IMR-90 (cell line): ENCODE measurements at regions not wholly inside any gene's neighbourhood (a gene's known extent, or its start where the extent isn't known, plus 50 kb on each side); places are given as distances from the start of the nearest gene placed in this dataset.

Source experiments
- ATAC-seq: fragments of 200-7000 bp; cut with Tn5 transposase; 2 replicates; pipeline ENCODE4 v1.9.1; 2020; ENCODE audit warnings: low read depth, mild to moderate bottlenecking, moderate library complexity
- BruUV-seq: library from RNA; stranded (reverse); fragments of 400-500 nt; replicated peaks from 2 replicates; lab custom pipeline; 2021; lab: Mats Ljungman, UMichigan
- CTCF ChIA-PET: fragments of 300-600 bp; formaldehyde crosslinking; extraction: SDS; loops from one replicate; lab custom pipeline; 2021; ENCODE audit warnings: antibody characterized with exemption; lab: Yijun Ruan, JAX
- POLR2A ChIA-PET: fragments of 300-600 bp; sonication (Branson Sonifier 250); formaldehyde crosslinking; loops from one replicate; lab custom pipeline; 2022; ENCODE audit warnings: antibody characterized with exemption; ENCODE audit not compliant: unreplicated experiment; lab: Charles Lee
- DNase-seq: peaks from one replicate; pipeline ENCODE4 v3.0.0; 2013
- H2AFZ ChIP-seq: replicated peaks from 2 replicates; pipeline ENCODE3; 2013; ENCODE audit warnings: low read length, mild to moderate bottlenecking; ENCODE audit not compliant: poor library complexity
- H2AK5ac ChIP-seq: 2 replicates; pipeline ENCODE4 v1.6.1; 2013; ENCODE audit warnings: low read depth, low read length, inconsistent platforms
- H2AK9ac ChIP-seq: replicated peaks from 2 replicates; pipeline ENCODE3; 2013; ENCODE audit warnings: mild to moderate bottlenecking, low read depth, low read length, moderate library complexity; ENCODE audit not compliant: poor library complexity
- H2BK120ac ChIP-seq: 2 replicates; pipeline ENCODE4 v1.6.1; 2013; ENCODE audit warnings: low read depth, low read length, inconsistent platforms
- H2BK15ac ChIP-seq: 3 replicates; pipeline ENCODE4 v1.6.1; 2013; ENCODE audit warnings: low read depth, low read length, inconsistent platforms
- H2BK20ac ChIP-seq: 2 replicates; pipeline ENCODE4 v1.6.1; 2013; ENCODE audit warnings: low read depth, mild to moderate bottlenecking, inconsistent platforms, low read length, moderate library complexity
- H2BK5ac ChIP-seq: 2 replicates; pipeline ENCODE4 v1.6.1; 2013; ENCODE audit warnings: mild to moderate bottlenecking, low read depth, low read length, inconsistent platforms; ENCODE audit not compliant: poor library complexity, severe bottlenecking
- H3K14ac ChIP-seq: replicated peaks from 2 replicates; pipeline ENCODE4 v1.6.1; 2013; ENCODE audit warnings: low read depth, low read length, inconsistent platforms
- H3K18ac ChIP-seq: 2 replicates; pipeline ENCODE4 v1.6.1; 2013; ENCODE audit warnings: low read depth, low read length, control low read depth
- H3K23ac ChIP-seq: 2 replicates; pipeline ENCODE4 v1.6.1; 2013; ENCODE audit warnings: low read depth, low read length, inconsistent platforms
- H3K27ac ChIP-seq: 2 replicates; pipeline ENCODE4 v1.5.1; 2013; ENCODE audit warnings: mild to moderate bottlenecking, control low read depth, low read length; ENCODE audit not compliant: insufficient read depth
- H3K27me3 ChIP-seq: 2 replicates; pipeline ENCODE4 v1.6.1; 2013; ENCODE audit warnings: low read length; ENCODE audit not compliant: control insufficient read depth, insufficient read depth
- H3K36me3 ChIP-seq: 2 replicates; pipeline ENCODE4 v1.6.1; 2013; ENCODE audit warnings: low read length, mixed read lengths; ENCODE audit not compliant: control insufficient read depth, insufficient read depth
- H3K4ac ChIP-seq: 2 replicates; pipeline ENCODE4 v1.6.1; 2013; ENCODE audit warnings: low read depth, low read length, inconsistent platforms
- H3K4me1 ChIP-seq: 2 replicates; pipeline ENCODE4 v1.6.1; 2013; ENCODE audit warnings: low read length, mixed read lengths; ENCODE audit not compliant: control insufficient read depth, insufficient read depth
- H3K4me2 ChIP-seq: 2 replicates; pipeline ENCODE4 v1.6.1; 2013; ENCODE audit warnings: low read depth, mild to moderate bottlenecking, control low read depth, low read length, moderate library complexity
- H3K4me3 ChIP-seq: 2 replicates; pipeline ENCODE4 v1.5.1; 2013; ENCODE audit warnings: low read depth, mild to moderate bottlenecking, control low read depth, low read length, moderate library complexity; ENCODE audit not compliant: insufficient read depth
- H3K56ac ChIP-seq: 2 replicates; pipeline ENCODE4 v1.6.1; 2013; ENCODE audit warnings: low read length, inconsistent platforms; ENCODE audit not compliant: insufficient read depth; ENCODE audit errors: extremely low read depth
- H3K79me1 ChIP-seq, 2 experiments: 2 replicates each; pipeline ENCODE4 v1.6.1; 2013; ENCODE audit warnings: low read length in 2 of 2, inconsistent platforms in 1 of 2, low read depth in 1 of 2
- H3K9ac ChIP-seq: 2 replicates; pipeline ENCODE4 v1.6.1; 2013; ENCODE audit warnings: low read depth, low read length, control low read depth
- H3K9me1 ChIP-seq: 2 replicates; pipeline ENCODE4 v1.6.1; 2013; ENCODE audit warnings: low read length, inconsistent platforms; ENCODE audit not compliant: insufficient read depth
- H3K9me3 ChIP-seq: 2 replicates; pipeline ENCODE4 v1.6.1; 2013; ENCODE audit warnings: low read length; ENCODE audit not compliant: control insufficient read depth, insufficient read depth
- H4K20me1 ChIP-seq: 2 replicates; pipeline ENCODE4 v1.6.1; 2013; ENCODE audit warnings: low read length, inconsistent platforms; ENCODE audit not compliant: insufficient read depth
- H4K5ac ChIP-seq: 2 replicates; pipeline ENCODE4 v1.6.1; 2013; ENCODE audit warnings: mild to moderate bottlenecking, low read depth, low read length, control low read depth
- H4K8ac ChIP-seq, 2 experiments: 2 replicates each; pipeline ENCODE4 v1.6.1; 2013; ENCODE audit warnings: low read depth in 2 of 2, low read length in 2 of 2, control low read depth in 1 of 2, inconsistent platforms in 1 of 2
- H4K91ac ChIP-seq: 2 replicates; pipeline ENCODE4 v1.6.1; 2013; ENCODE audit warnings: low read depth, low read length, inconsistent platforms; ENCODE audit not compliant: insufficient read depth
- FOS ChIP-seq: fragments of 150-350 bp; IDR thresholded peaks from 2 replicates; pipeline ENCODE4 v1.6.1; 2016; ENCODE audit warnings: low read depth, low read length
- MXI1 ChIP-seq: IDR thresholded peaks from 2 replicates; pipeline ENCODE4 v1.6.1; 2012; ENCODE audit warnings: low read depth, mild to moderate bottlenecking, low read length, moderate library complexity, borderline replicate concordance
- POLR2A ChIP-seq: IDR thresholded peaks from 2 replicates; pipeline ENCODE4 v1.6.1; 2012; ENCODE audit warnings: mild to moderate bottlenecking, low read depth, low read length
- RAD21 ChIP-seq: IDR thresholded peaks from 2 replicates; pipeline ENCODE4 v1.6.1; 2012; ENCODE audit warnings: low read length, improper control_type of control experiment
- WGBS, 2 experiments: methylation state at CpG; one replicate each; pipeline versions ENCODE4 v1.1.5 to v1.1.7; 2013; ENCODE audit warnings: missing lambda C conversion rate in 2 of 2; ENCODE audit not compliant: insufficient read length in 1 of 2; ENCODE audit errors: extremely low coverage in 2 of 2; 5-methylcytosine and 5-hydroxymethylcytosine counted together
- dilution Hi-C: fragments of 300-500 bp; cut with HindIII; formaldehyde crosslinking; loops from one replicate; pipeline ENCODE4 v1.14.3; 2018; ENCODE audit warnings: low sequenced_read_pairs; ENCODE audit not compliant: unreplicated experiment
- in situ Hi-C: fragments of 300-500 bp; cut with MboI; formaldehyde crosslinking; loops from 3 replicates; pipeline ENCODE4 v1.14.3; 2019; ENCODE audit warnings: low sequenced_read_pairs, inconsistent platforms, mixed read lengths
- intact Hi-C: fragments of 100-400 bp; cut with micrococcal nuclease; formaldehyde crosslinking; loops from 2 replicates; pipeline ENCODE4 v1.10.0; 2022

GRCh38 chr1:98439471-98439870 is 222.1 kb upstream of the SNX7 start:
- Histone ChIP-seq H2AK5ac (no peak overlapping the region), H2AFZ (no peak overlapping the region), H2AK9ac (no peak overlapping the region), H3K27me3 (no peaks in the 10 kb centered on the region), H2BK5ac (no peak overlapping the region), H4K20me1 (no peaks in the 10 kb centered on the region), H3K36me3 (no peaks in the 10 kb centered on the region), H3K9me3 (no peaks in the 10 kb centered on the region), H3K4me2 (no peak overlapping the region), H3K27ac (no peak overlapping the region), H3K56ac (no peak overlapping the region), H2BK120ac (no peak overlapping the region), H3K79me1 (no peaks in the 10 kb centered on the region), H4K91ac (no peak overlapping the region), H2BK20ac (no peak overlapping the region), H3K4me3 (no peak overlapping the region), H4K5ac (no peak overlapping the region), H3K4me1 (no peaks in the 10 kb centered on the region), H2BK15ac (no peak overlapping the region), H3K18ac (no peak overlapping the region), H3K23ac (no peak overlapping the region), H3K9me1 (no peaks in the 10 kb centered on the region), H3K9ac (no peak overlapping the region), H4K8ac (no peak overlapping the region), H3K14ac (no peak overlapping the region), H3K4ac (no peak overlapping the region)
- WGBS, 2 experiments = no CpG with 5 or more reads among the region's 2 CpGs
- ChIA-PET CTCF (interaction anchor here (0.9 kb wide), 1 partner anchor 10 kb away, joined by 3 read pairs; no protein-coding TSS in a partner anchor), POLR2A (no interaction called here)
- TF ChIP-seq POLR2A = no peak
- no peak for TF ChIP-seq MXI1
- no peak for TF ChIP-seq RAD21
- no peak for TF ChIP-seq FOS
- intact Hi-C loops = no loop called here
- ATAC-seq (no peak), DNase-seq (no peak)
- dilution Hi-C loops = no loop called here
- in situ Hi-C loops = no loop called here
- no TSS peak for BruUV-seq
